IMR-90 (cell line): ENCODE measurements at regions not wholly inside any gene's neighbourhood (a gene's known extent, or its start where the extent isn't known, plus 50 kb on each side); places are given as distances from the start of the nearest gene placed in this dataset.

Experiments used
- BHLHE40 ChIP-seq: fragments of 150-350 bp; IDR thresholded peaks from 2 replicates; pipeline ENCODE4 v1.6.1; 2016; ENCODE audit warnings: mild to moderate bottlenecking, low read depth, low read length
- CEBPB ChIP-seq: IDR thresholded peaks from 2 replicates; pipeline ENCODE4 v1.6.1; 2012; ENCODE audit warnings: low read depth, low read length, improper control_type of control experiment
- CHD1 ChIP-seq: IDR thresholded peaks from 2 replicates; pipeline ENCODE4 v1.6.1; 2012; ENCODE audit warnings: low read depth, low read length, improper control_type of control experiment
- FOS ChIP-seq: fragments of 150-350 bp; IDR thresholded peaks from 2 replicates; pipeline ENCODE4 v1.6.1; 2016; ENCODE audit warnings: low read depth, low read length
- MAZ ChIP-seq: IDR thresholded peaks from 2 replicates; pipeline ENCODE4 v1.6.1; 2012; ENCODE audit warnings: low read depth, mild to moderate bottlenecking, low read length, improper control_type of control experiment, moderate library complexity, borderline replicate concordance
- MXI1 ChIP-seq: IDR thresholded peaks from 2 replicates; pipeline ENCODE4 v1.6.1; 2012; ENCODE audit warnings: low read depth, mild to moderate bottlenecking, low read length, moderate library complexity, borderline replicate concordance
- POLR2A ChIP-seq: IDR thresholded peaks from 2 replicates; pipeline ENCODE4 v1.6.1; 2012; ENCODE audit warnings: mild to moderate bottlenecking, low read depth, low read length
- RAD21 ChIP-seq: IDR thresholded peaks from 2 replicates; pipeline ENCODE4 v1.6.1; 2012; ENCODE audit warnings: low read length, improper control_type of control experiment
- RCOR1 ChIP-seq: IDR thresholded peaks from 2 replicates; pipeline ENCODE4 v1.6.1; 2012; ENCODE audit warnings: mild to moderate bottlenecking, low read length, improper control_type of control experiment; ENCODE audit not compliant: insufficient replicate concordance
- RFX5 ChIP-seq: IDR thresholded peaks from 2 replicates; pipeline ENCODE4 v1.8.0; 2012; ENCODE audit warnings: low read depth, mild to moderate bottlenecking, low read length, moderate library complexity
- SMC3 ChIP-seq: fragments of 150-350 bp; IDR thresholded peaks from 2 replicates; pipeline ENCODE4 v1.6.1; 2016; ENCODE audit warnings: low read depth, mild to moderate bottlenecking, antibody characterized with exemption, low read length, moderate library complexity
- TF ChIP-seq, protein P1 (sequence below): conservative IDR thresholded peaks from 2 replicates; pipeline ENCODE4 v1.5.1; 2012; ENCODE audit warnings: mild to moderate bottlenecking, low read depth, low read length, improper control_type of control experiment
- TF ChIP-seq, protein P2 (sequence below): fragments of 150-350 bp; IDR thresholded peaks from 2 replicates; pipeline ENCODE4 v1.6.1; 2016; ENCODE audit warnings: low read depth, mild to moderate bottlenecking, low read length, moderate library complexity, borderline replicate concordance
- TF ChIP-seq, protein P3 (sequence below): fragments of 150-350 bp; IDR thresholded peaks from 2 replicates; pipeline ENCODE4 v1.6.1; 2017; ENCODE audit warnings: mild to moderate bottlenecking, antibody characterized with exemption, low read length, low read depth

DNA sequence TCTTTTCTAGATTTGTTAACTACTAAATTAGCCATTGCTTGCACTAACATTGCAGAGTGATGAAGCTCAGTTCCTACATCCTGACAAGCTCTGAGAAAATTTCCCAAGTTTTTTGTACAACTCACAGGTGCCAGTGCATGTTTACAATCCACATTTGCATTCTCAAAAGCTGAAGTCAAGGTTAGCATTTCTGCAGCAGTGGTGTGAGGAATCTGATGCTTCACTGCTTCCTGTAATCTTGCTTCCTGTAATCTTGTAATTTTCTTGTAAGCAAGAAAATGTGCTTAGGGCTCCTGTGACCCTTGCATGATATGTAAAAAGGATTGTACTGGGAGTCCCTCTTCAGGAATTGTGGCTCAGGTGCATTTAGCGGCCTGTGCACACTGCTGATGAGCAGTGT lies 207.4 kb upstream of the CXCL13 start:
- TF ChIP-seq, protein P1, sequence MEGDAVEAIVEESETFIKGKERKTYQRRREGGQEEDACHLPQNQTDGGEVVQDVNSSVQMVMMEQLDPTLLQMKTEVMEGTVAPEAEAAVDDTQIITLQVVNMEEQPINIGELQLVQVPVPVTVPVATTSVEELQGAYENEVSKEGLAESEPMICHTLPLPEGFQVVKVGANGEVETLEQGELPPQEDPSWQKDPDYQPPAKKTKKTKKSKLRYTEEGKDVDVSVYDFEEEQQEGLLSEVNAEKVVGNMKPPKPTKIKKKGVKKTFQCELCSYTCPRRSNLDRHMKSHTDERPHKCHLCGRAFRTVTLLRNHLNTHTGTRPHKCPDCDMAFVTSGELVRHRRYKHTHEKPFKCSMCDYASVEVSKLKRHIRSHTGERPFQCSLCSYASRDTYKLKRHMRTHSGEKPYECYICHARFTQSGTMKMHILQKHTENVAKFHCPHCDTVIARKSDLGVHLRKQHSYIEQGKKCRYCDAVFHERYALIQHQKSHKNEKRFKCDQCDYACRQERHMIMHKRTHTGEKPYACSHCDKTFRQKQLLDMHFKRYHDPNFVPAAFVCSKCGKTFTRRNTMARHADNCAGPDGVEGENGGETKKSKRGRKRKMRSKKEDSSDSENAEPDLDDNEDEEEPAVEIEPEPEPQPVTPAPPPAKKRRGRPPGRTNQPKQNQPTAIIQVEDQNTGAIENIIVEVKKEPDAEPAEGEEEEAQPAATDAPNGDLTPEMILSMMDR = no peak
- TF ChIP-seq POLR2A (no peak), RFX5 (no peak), RCOR1 (no peak), RAD21 (no peak), CHD1 (no peak), FOS (no peak), CEBPB (no peak), MAZ (no peak), SMC3 (no peak), BHLHE40 (no peak), MXI1 (no peak)
- TF ChIP-seq, protein P2, sequence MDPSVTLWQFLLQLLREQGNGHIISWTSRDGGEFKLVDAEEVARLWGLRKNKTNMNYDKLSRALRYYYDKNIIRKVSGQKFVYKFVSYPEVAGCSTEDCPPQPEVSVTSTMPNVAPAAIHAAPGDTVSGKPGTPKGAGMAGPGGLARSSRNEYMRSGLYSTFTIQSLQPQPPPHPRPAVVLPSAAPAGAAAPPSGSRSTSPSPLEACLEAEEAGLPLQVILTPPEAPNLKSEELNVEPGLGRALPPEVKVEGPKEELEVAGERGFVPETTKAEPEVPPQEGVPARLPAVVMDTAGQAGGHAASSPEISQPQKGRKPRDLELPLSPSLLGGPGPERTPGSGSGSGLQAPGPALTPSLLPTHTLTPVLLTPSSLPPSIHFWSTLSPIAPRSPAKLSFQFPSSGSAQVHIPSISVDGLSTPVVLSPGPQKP = no peak
- TF ChIP-seq, protein P3, sequence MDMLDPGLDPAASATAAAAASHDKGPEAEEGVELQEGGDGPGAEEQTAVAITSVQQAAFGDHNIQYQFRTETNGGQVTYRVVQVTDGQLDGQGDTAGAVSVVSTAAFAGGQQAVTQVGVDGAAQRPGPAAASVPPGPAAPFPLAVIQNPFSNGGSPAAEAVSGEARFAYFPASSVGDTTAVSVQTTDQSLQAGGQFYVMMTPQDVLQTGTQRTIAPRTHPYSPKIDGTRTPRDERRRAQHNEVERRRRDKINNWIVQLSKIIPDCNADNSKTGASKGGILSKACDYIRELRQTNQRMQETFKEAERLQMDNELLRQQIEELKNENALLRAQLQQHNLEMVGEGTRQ = no peak
